ENCODE measurements at regions not wholly inside any gene's neighbourhood (a gene's known extent, or its start where the extent isn't known, plus 50 kb on each side); places are given as distances from the start of the nearest gene placed in this dataset.

- TF ChIP-seq CTCF (IDR thresholded peaks at IDR 0.05) (no peak), POLR2A (IDR thresholded peaks at IDR 0.05) (no peak)
Observed at GRCh38 chr3:113055961-113056360, 65.2 kb downstream of the GTPBP8 start.

Measured in right lobe of liver (tissue), 4 donors.